Neural progenitor cell (in vitro differentiated cells): ENCODE measurements at regions not wholly inside any gene's neighbourhood (a gene's known extent, or its start where the extent isn't known, plus 50 kb on each side); places are given as distances from the start of the nearest gene placed in this dataset.

Experiments
- DNase-seq: peaks from one replicate; pipeline ENCODE4 v3.0.0-alpha.2; 2016; ENCODE audit warnings: low spot score
- H2AFZ ChIP-seq: fragments of 200-600 bp; sonication (generic); replicated peaks from 2 replicates; pipeline ENCODE4 v1.6.1; 2016; ENCODE audit warnings: antibody characterized with exemption
- H3F3A ChIP-seq: fragments of 200-600 bp; sonication (generic); 2 replicates; pipeline ENCODE4 v1.6.1; 2016; ENCODE audit warnings: antibody characterized with exemption, low read depth
- H3K27ac ChIP-seq: fragments of 200-600 bp; sonication (generic); 2 replicates; pipeline ENCODE4 v1.5.1; 2016; ENCODE audit warnings: mild to moderate bottlenecking
- H3K27me3 ChIP-seq: fragments of 200-600 bp; sonication (generic); 2 replicates; pipeline ENCODE4 v1.6.1; 2016; ENCODE audit warnings: mild to moderate bottlenecking, moderate library complexity
- H3K36me3 ChIP-seq: fragments of 200-600 bp; sonication (generic); 2 replicates; pipeline ENCODE4 v1.5.1; 2016
- H3K4me1 ChIP-seq: fragments of 200-600 bp; sonication (generic); 2 replicates; pipeline ENCODE4 v1.6.1; 2016; ENCODE audit warnings: mixed run types
- H3K4me2 ChIP-seq: fragments of 200-600 bp; sonication (generic); 2 replicates; pipeline ENCODE4 v1.6.1; 2016
- H3K4me3 ChIP-seq: fragments of 200-600 bp; sonication (generic); 2 replicates; pipeline ENCODE4 v1.5.1; 2016
- H3K79me2 ChIP-seq: fragments of 200-600 bp; sonication (generic); 2 replicates; pipeline ENCODE4 v1.6.1; 2016; ENCODE audit warnings: low read depth
- H3K9ac ChIP-seq: fragments of 200-600 bp; sonication (generic); 2 replicates; pipeline ENCODE4 v1.6.1; 2016
- H3K9me3 ChIP-seq: fragments of 200-600 bp; sonication (generic); 2 replicates; pipeline ENCODE4 v1.5.1; 2016; ENCODE audit warnings: low read depth
- H4K20me1 ChIP-seq: fragments of 200-600 bp; sonication (generic); 2 replicates; pipeline ENCODE4 v1.6.1; 2016; ENCODE audit warnings: low read depth
- H3K27ac Mint-ChIP-seq: 3 replicates; pipeline ENCODE4 v1.8.0; 2021; ENCODE audit warnings: mixed read lengths
- H3K27me3 Mint-ChIP-seq: 2 replicates; pipeline ENCODE4 v1.8.0; 2022; ENCODE audit warnings: low read depth, mild to moderate bottlenecking, inconsistent platforms, moderate library complexity, mixed read lengths; ENCODE audit not compliant: insufficient read depth
- H3K36me3 Mint-ChIP-seq: 3 replicates; pipeline ENCODE4 v1.8.0; 2021; ENCODE audit warnings: mixed read lengths
- H3K4me1 Mint-ChIP-seq: 3 replicates; pipeline ENCODE4 v1.8.0; 2021; ENCODE audit warnings: mixed read lengths
- H3K4me3 Mint-ChIP-seq: 3 replicates; pipeline ENCODE4 v1.8.0; 2021; ENCODE audit warnings: mild to moderate bottlenecking, moderate library complexity, mixed read lengths
- H3K9me3 Mint-ChIP-seq: 3 replicates; pipeline ENCODE4 v1.8.0; 2020; ENCODE audit warnings: mixed read lengths
- CTCF ChIP-seq: fragments of 200-600 bp; sonication (generic); IDR thresholded peaks from 2 replicates; pipeline ENCODE4 v1.5.1; 2017; ENCODE audit warnings: antibody characterized with exemption, mild to moderate bottlenecking
- EZH2 ChIP-seq: fragments of 200-600 bp; sonication (generic); IDR thresholded peaks from 2 replicates; pipeline ENCODE4 v1.6.1; 2017; ENCODE audit warnings: antibody characterized with exemption, mild to moderate bottlenecking, moderate library complexity
- EZH2phosphoT487 ChIP-seq: fragments of 200-600 bp; sonication (generic); IDR thresholded peaks from 2 replicates; pipeline ENCODE4 v1.6.1; 2017; ENCODE audit warnings: antibody characterized with exemption

DNA sequence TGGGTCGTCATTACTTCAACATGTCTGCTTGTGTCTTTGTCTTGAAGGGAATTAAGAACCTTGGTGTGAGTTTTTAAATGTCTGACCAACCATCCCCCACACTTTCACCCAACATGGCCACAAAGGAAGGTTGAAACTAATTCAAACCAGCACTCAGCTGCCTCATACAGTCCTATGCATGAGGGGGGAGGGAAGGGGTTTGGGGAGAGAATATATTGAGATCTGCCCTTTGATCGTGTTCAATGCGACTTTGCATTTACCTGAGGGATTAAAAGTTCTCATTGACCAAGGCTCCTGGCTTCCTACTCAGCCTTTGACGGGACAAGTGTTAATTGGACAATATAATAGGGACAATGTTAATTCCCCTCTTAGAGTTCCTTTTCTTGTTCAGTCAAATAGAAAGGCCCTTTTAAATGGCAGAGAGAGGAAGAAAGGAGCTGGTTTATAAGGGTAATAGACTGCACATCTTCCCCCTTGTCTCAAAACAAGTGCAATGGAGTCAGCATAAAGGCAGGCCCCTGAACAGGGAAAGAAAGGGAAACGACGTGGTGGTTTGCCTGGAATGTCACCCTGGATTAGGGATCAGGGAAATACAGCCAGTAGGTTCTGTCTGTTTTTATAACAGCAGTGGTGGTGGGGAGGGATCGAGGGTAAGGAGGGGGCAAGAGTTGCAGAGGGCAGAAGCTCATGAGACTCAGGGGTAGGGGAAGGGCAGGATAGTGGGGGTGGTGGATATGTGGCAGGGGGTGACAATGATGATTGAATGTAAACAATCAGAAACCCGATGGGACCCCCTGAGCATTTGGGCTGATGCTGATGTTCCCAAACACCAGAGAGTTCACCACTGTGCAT lies 198.7 kb downstream of the MYCN start:
- Mint-ChIP-seq H3K4me1 (peaks cover 33% of the 10 kb centered on the region), H3K27ac (peak overlapping the region; percentile 65), H3K27me3 (peaks cover 13% of the 10 kb centered on the region), H3K4me3 (no peak overlapping the region), H3K36me3 (no peaks in the 10 kb centered on the region), H3K9me3 (peaks cover 15% of the 10 kb centered on the region)
- Histone ChIP-seq H3K27ac (peak overlapping the region; percentile 79), H3K4me1 (peaks cover 28% of the 10 kb centered on the region), H3K27me3 (no peaks in the 10 kb centered on the region), H3F3A (peaks cover 43% of the 10 kb centered on the region), H3K9me3 (no peaks in the 10 kb centered on the region), H3K4me3 (no peak overlapping the region), H2AFZ (no peak overlapping the region), H3K9ac (no peak overlapping the region), H4K20me1 (no peaks in the 10 kb centered on the region), H3K4me2 (peak overlapping the region; percentile 56), H3K36me3 (no peaks in the 10 kb centered on the region), H3K79me2 (no peaks in the 10 kb centered on the region)
- peak; percentile 89 for DNase-seq
- peak; percentile 97 for TF ChIP-seq EZH2phosphoT487
- TF ChIP-seq CTCF, result no peak
- TF ChIP-seq EZH2, result no peak

- Histone ChIP-seq H3K27ac (no peak overlapping the region), H3K4me3 (no peak overlapping the region), H3K79me2 (no peaks in the 10 kb centered on the region), H3K4me1 (peaks cover 28% of the 10 kb centered on the region), H3F3A (peaks cover 26% of the 10 kb centered on the region), H3K27me3 (no peaks in the 10 kb centered on the region), H3K4me2 (no peak overlapping the region), H2AFZ (no peak overlapping the region), H3K9me3 (no peaks in the 10 kb centered on the region), H3K9ac (no peak overlapping the region), H3K36me3 (no peaks in the 10 kb centered on the region), H4K20me1 (no peaks in the 10 kb centered on the region)
- Mint-ChIP-seq H3K9me3 (peaks cover 13% of the 10 kb centered on the region), H3K4me3 (no peak overlapping the region), H3K27ac (peak overlapping the region; percentile 89), H3K4me1 (peaks cover 33% of the 10 kb centered on the region), H3K36me3 (no peaks in the 10 kb centered on the region), H3K27me3 (peaks cover 15% of the 10 kb centered on the region)
- DNase-seq, result no peak
- TF ChIP-seq CTCF (no peak), EZH2phosphoT487 (no peak), EZH2 (no peak)
Measured at GRCh38 chr2:16137080-16137755, 196.9 kb downstream of the MYCN start.

DNA sequence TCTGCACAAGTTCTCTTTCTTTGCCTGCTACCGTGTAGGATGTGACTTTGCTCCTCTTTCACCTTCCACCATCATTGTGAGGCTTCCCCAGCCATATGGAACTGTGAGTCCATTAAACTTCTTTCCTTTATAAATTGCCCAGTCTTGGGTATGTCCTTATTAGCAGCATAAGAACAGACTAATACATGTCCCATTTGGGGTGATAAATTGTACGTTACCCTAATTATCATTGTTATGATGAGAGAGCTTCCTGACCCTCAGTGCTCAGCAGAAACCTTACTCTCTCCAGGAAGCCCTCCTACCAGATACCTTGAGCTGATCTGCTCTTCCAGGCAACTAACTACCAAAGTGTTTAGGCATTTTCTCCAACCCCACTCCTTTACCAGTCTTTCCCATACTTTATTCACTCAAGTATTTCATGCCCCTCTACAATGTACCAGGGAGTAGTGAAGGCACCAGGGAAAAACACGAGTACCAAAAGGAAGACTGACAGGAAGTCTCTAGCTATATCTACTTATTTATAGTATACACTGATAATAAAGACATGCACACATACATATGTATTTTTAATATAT lies 196.2 kb downstream of the MYCN start:
- DNase-seq, result no peak
- H2AFZ ChIP-seq, result no peak overlapping the region
- no peak overlapping the region for H3K27ac ChIP-seq
- H3K9ac ChIP-seq, result no peak overlapping the region
- H3K4me1 ChIP-seq, result peaks cover 28% of the 10 kb centered on the region
- H3K79me2 ChIP-seq, result no peaks in the 10 kb centered on the region
- H3K27me3 ChIP-seq, result no peaks in the 10 kb centered on the region
- Mint-ChIP-seq H3K4me1 (peaks cover 33% of the 10 kb centered on the region), H3K27me3 (peaks cover 15% of the 10 kb centered on the region), H3K9me3 (peaks cover 13% of the 10 kb centered on the region), H3K27ac (no peak overlapping the region), H3K4me3 (no peak overlapping the region), H3K36me3 (no peaks in the 10 kb centered on the region)
- no peaks in the 10 kb centered on the region for H4K20me1 ChIP-seq
- H3K4me2 ChIP-seq, result no peak overlapping the region
- no peaks in the 10 kb centered on the region for H3K9me3 ChIP-seq
- no peaks in the 10 kb centered on the region for H3K36me3 ChIP-seq
- H3K4me3 ChIP-seq, result no peak overlapping the region
- peaks cover 25% of the 10 kb centered on the region for H3F3A ChIP-seq
- TF ChIP-seq CTCF, result no peak
- no peak for TF ChIP-seq EZH2phosphoT487
- no peak for TF ChIP-seq EZH2
